ENCODE measurements at regions not wholly inside any gene's neighbourhood (a gene's known extent, or its start where the extent isn't known, plus 50 kb on each side); places are given as distances from the start of the nearest gene placed in this dataset.

DNA sequence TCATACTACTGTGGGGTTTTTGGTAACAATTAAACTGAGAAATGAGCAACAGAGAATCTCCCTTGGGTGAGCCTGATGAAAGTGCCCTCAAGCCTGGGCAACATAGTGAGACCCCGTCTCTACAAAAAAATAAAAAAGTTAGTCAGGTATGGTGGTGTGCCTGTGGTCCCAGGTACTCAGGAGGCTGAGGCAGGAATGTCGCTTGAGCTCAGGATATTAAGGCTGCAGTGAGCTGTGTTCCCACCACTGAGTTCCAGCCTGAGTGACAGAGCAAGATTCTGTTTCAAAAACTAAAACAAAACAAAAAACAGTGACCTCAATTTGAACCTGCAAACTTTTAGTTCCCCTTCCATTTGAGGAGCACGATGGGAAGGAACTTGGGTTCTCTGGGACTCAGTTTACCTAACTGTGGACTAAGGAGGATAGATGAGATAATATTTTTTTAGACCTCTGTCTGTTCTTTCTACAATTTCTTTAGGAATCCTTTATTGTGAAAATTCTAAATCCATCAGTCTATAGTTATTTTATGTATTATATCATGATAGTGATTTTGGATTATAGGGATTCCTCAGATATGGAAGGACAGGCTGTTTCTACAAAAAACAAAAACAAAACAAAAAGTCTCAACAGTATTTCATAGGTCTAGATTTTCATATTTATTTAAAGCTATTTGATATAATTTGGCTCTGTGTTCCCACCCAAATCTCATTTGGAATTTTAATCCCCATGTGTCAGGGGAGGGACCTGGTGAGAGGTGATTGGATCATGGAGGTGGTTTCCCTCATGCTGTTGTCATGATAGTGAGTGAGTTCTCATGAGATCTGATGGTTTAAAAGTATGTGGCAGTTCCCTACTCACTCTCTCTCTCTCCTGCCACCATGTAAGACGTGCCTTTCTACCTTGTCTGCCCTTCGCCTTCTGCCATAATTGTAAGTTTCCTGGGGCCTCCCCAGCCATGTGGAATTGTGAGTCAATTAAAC is 178.6 kb downstream of the MYCN start:
- H3K27me3 Mint-ChIP-seq (ENCODE audit: low read depth, poor library complexity): no peaks in the 10 kb centered on the region
- TF ChIP-seq, protein P1, sequence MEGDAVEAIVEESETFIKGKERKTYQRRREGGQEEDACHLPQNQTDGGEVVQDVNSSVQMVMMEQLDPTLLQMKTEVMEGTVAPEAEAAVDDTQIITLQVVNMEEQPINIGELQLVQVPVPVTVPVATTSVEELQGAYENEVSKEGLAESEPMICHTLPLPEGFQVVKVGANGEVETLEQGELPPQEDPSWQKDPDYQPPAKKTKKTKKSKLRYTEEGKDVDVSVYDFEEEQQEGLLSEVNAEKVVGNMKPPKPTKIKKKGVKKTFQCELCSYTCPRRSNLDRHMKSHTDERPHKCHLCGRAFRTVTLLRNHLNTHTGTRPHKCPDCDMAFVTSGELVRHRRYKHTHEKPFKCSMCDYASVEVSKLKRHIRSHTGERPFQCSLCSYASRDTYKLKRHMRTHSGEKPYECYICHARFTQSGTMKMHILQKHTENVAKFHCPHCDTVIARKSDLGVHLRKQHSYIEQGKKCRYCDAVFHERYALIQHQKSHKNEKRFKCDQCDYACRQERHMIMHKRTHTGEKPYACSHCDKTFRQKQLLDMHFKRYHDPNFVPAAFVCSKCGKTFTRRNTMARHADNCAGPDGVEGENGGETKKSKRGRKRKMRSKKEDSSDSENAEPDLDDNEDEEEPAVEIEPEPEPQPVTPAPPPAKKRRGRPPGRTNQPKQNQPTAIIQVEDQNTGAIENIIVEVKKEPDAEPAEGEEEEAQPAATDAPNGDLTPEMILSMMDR (IDR thresholded peaks at IDR 0.05): no peak

DNA sequence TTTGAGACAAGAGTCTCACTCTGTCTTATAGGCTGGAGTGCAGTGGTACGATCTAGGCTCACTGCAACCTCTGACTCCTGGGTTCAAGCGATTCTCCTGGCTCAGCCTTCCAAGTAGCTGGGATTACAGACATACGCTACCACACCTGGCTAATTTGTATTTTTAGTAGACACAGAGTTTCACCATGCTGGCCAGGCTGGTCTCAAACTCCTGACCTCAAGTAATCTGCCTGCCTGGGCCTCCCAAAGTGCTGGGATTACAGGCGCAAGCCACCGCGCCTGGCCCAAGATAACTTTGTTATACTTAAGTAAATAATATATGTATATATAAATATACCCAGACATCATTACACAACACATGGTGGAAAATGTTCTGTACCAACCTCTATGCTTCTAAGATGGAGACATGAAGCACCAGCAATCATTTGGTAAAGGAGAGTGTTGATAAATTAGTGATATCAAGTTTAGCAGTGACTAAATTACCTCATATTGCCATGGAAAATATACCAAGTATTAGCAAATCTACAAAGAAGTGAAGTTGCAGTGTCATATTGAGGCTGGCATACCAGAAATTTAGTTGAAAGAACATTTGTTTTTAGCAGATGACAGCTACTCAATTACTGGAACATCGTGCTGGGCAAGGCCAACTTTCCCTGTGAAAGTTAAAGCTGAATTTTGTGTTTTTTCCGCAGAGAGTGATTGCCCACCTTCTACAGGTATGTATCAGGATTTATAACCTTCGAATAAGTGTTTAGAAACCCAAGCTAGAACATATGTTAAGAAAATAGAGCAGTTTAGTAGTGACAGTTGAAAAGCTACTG is 177.7 kb downstream of the MYCN start:
- Mint-ChIP-seq H3K4me1 (peaks cover 21% of the 10 kb centered on the region), H3K27ac (no peak overlapping the region), H3K36me3 (ENCODE audit: low read depth) (peaks cover 4% of the 10 kb centered on the region), H3K27me3 (ENCODE audit: low read depth, poor library complexity) (no peaks in the 10 kb centered on the region), H3K9me3 (peaks cover 9% of the 10 kb centered on the region), H3K4me3 (no peak overlapping the region)
- no peak for DNase-seq
- TF ChIP-seq, protein P1 (IDR thresholded peaks at IDR 0.05): no peak

More for the DNA sequence above, 178.6 kb downstream of the MYCN start:
- no peak overlapping the region for H3K4me3 Mint-ChIP-seq
- peaks cover 4% of the 10 kb centered on the region for H3K36me3 Mint-ChIP-seq (ENCODE audit: low read depth)
- H3K27ac Mint-ChIP-seq: no peak overlapping the region
- H3K4me1 Mint-ChIP-seq: peaks cover 21% of the 10 kb centered on the region
- no peak for DNase-seq
- peaks cover 9% of the 10 kb centered on the region for H3K9me3 Mint-ChIP-seq

DNA sequence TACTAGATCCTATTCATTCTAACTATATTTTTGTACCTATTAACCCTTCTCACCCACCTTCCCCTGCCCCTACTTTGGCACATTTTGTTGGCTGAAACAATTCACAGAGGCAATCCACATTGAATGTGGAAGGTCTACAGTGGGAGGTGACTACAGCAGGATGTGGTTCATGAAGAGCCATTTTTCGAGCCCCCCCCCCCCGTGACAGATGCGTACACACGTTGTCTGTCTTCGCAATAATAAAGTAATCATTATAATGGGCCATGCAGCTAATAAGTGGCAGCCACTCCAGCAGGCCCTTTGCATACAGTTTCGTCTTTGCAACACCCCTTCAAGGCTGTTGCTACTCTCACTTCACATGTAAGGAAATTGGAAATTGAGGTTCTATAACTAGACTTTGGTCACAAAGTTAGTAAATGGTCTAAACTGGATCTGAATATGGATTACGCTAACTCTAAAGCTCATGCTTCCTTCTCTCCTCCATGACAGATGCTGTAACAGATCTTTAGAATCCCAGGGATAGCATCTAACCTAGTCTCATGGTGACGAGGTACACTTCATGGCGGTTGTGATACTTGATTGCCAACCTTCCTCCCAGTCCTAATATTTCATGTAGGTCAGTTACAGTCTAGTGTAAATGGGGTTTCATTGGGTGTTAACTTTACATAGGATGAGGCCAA is 176.8 kb downstream of the MYCN start:
- DNase-seq: no peak
- Mint-ChIP-seq H3K4me1 (peaks cover 21% of the 10 kb centered on the region), H3K9me3 (peaks cover 9% of the 10 kb centered on the region), H3K4me3 (no peak overlapping the region), H3K27me3 (ENCODE audit: low read depth, poor library complexity) (no peaks in the 10 kb centered on the region), H3K36me3 (ENCODE audit: low read depth) (peaks cover 4% of the 10 kb centered on the region), H3K27ac (no peak overlapping the region)
- TF ChIP-seq, protein P1 (IDR thresholded peaks at IDR 0.05): no peak

DNA sequence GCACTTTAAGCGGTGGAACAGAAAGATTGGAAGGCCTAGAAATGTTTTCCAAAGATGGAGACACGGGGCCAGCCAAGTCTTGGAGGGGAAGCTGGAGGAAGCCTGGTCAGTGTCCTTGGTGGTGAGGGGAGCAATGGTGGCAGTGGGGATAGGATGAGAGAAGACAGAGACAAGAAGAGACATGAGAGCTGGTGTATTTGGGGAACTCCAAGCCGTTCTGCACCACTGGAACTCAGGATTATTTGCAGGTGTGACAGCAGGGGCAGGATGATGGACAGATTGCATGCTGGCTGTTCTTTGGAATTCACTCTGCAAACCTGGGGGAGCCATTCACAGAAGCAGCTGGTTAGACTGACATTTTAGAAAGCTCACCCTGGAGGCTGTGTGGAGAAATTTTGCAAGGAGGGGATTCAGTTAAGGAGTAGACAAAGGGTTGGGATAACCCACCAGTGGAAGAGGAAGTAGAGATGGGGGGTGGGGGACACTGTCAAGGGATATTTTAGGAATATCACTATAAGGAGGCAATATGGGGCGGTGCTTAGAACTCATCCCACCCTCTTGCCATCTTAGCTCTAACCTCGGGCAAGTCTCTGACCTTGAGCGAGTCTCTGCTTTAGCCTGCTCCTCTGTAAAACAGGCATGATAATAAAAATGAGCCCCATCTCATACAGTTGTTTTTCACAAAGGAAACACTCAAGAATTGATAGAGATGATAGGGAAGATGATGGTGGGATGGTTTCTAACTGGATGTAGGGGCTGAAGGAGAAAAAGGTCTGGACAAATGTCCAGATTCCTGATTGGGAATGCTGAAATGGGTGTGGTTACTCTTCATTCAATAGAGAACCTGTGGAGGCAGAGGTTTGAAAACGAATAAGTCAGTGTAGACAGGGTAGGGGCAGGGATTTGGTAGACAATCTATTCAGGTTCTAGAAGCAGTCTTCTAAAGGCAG is 175.8 kb downstream of the MYCN start:
- Mint-ChIP-seq H3K9me3 (peaks cover under 1% of the 10 kb centered on the region), H3K27me3 (ENCODE audit: low read depth, poor library complexity) (no peaks in the 10 kb centered on the region), H3K4me3 (no peak overlapping the region), H3K4me1 (peaks cover 28% of the 10 kb centered on the region), H3K27ac (no peak overlapping the region), H3K36me3 (ENCODE audit: low read depth) (no peaks in the 10 kb centered on the region)
- TF ChIP-seq, protein P1 (IDR thresholded peaks at IDR 0.05): no peak
- DNase-seq: no peak

DNA sequence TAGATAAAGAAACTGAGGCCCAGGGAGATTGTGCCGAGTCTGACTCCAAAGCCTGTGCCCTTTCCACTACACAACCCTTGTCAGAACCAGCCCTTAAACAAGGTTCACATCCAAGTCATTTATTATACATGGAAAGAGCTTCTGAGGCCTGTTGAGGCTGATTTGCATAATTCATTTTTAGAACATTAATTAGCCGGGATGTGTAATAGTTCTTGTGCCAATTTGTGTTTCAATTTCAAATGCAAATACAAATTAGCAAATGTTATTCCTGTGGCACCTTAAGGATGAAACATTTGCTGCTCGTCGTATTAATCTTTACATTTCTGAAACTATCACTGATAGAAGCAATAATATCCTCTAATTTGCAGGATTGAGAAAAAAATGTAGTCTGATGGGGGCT is 174.9 kb downstream of the MYCN start:
- no peaks in the 10 kb centered on the region for H3K9me3 Mint-ChIP-seq
- no peak for DNase-seq
- H3K36me3 Mint-ChIP-seq (ENCODE audit: low read depth): no peaks in the 10 kb centered on the region
- H3K27me3 Mint-ChIP-seq (ENCODE audit: low read depth, poor library complexity): no peaks in the 10 kb centered on the region
- TF ChIP-seq, protein P1 (IDR thresholded peaks at IDR 0.05): no peak
- H3K4me3 Mint-ChIP-seq: no peak overlapping the region
- peaks cover 30% of the 10 kb centered on the region for H3K4me1 Mint-ChIP-seq
- H3K27ac Mint-ChIP-seq: no peak overlapping the region

All from nephron progenitor cell (in vitro differentiated cells).